Pancreas (tissue), 10 donors: ENCODE measurements at regions not wholly inside any gene's neighbourhood (a gene's known extent, or its start where the extent isn't known, plus 50 kb on each side); places are given as distances from the start of the nearest gene placed in this dataset.

Experiments
- ATAC-seq, 4 donors: fragments of 200-7000 bp; cut with Tn5 transposase; one replicate each; pipeline versions ENCODE4 v1.8.0 to v1.9.1; 2020; ENCODE audit warnings: mild to moderate bottlenecking in 4 of 4, moderate library complexity in 4 of 4
- DNase-seq, 6 donors: peaks; one replicate each; pipeline ENCODE4 v3.0.0-alpha.2; 2020
- FAIRE-seq: peaks from 2 replicates; lab custom pipeline; 2012; peaks lifted over from hg19 to GRCh38; lab: Jason Lieb, UNC
- H3K27ac ChIP-seq, 4 donors: fragments of 200-600 bp; sonication (generic); 1 replicate in 3 of 4; 2 replicates in 1 of 4; pipeline versions ENCODE4 v1.5.0 to v1.8.0; 2020
- H3K27me3 ChIP-seq, 4 donors: fragments of 200-600 bp; one replicate each; pipeline ENCODE4 v1.8.0; 2021
- H3K36me3 ChIP-seq, 3 donors: fragments of 200-600 bp; sonication (generic) in 1 of 3; one replicate each; pipeline versions ENCODE4 v1.5.0 to v1.8.0; 2020 to 2021
- H3K4me1 ChIP-seq, 3 donors: fragments of 200-600 bp; one replicate each; pipeline ENCODE4 v1.8.0; 2021
- H3K4me3 ChIP-seq, 4 donors: fragments of 200-600 bp; sonication (generic) in 2 of 4; one replicate each; pipeline versions ENCODE4 v1.5.0 to v1.8.0; 2020 to 2021
- H3K9me3 ChIP-seq, 4 donors: fragments of 200-600 bp; one replicate each; pipeline ENCODE4 v1.8.0; 2021
- WGBS, 2 donors: extraction: QIAGEN DNeasy Blood & Tissue Kit; methylation state at CpG; one replicate each; pipeline ENCODE4 v1.1.7; 2013; 5-methylcytosine and 5-hydroxymethylcytosine counted together
- intact Hi-C, 3 donors: fragments of 100-400 bp; cut with DNase I; formaldehyde crosslinking; loops; one replicate each; pipeline versions ENCODE4 v1.11.1 to v1.14.2; 2022
- TF ChIP-seq, protein P1 (sequence below), 4 donors: fragments of 200-600 bp; sonication (generic) in 3 of 4; IDR thresholded peaks; one replicate each; pipeline versions ENCODE4 v1.5.0 to v1.8.0; 2021; ENCODE audit warnings: antibody characterized with exemption in 4 of 4
- donor health status: healthy with polysubstance abuse.
- donor health status: DM: no; HTN: no; CAD: no; lungs with moderate emphysema.
- donor health status: DM: no; HTN: no; CAD: no.
- donor health status: control.
- donor health status: control.
- donor health status: Bipolar disorder and iron deficiency.
- donor health status: DM: yes; HTN: yes; CAD: no.
- donor health status: DM: no; HTN: no; CAD: no.
- donor health status: DM: no; HTN: no; CAD: no.
- donor health status: DM: yes; HTN: yes; CAD: no.

DNA sequence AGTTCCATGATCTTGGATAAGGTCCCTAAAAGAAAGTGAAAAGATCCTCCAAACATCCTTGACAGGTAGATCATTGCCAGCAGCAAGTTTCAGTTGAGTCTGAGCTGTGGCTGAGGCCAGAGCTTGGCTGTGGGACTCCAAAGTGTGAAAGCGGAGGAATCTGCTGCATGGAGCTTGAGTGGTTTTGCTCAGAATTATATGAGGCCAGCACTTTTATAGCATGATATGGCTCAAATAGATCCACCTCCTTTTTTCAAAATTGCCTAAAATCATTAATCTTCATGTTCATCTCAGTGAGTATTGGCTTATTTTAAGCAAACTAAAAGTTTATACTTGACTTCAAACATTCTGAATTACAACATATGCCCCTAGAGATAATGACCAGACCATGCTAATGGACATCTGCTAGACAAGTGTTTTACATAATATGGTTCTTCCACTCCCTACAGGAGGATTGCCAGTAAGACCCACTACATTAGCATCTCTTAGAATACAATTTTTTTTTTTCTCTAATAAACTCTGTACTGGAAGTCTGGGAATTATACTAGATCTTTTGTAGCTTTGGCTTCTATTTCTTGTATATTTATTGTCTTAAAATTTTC lies 368.1 kb downstream of the ZPLD1 start:
- H3K27me3 ChIP-seq: no peaks in the 10 kb centered on the region
- FAIRE-seq: no peak
- no peak overlapping the region for H3K27ac ChIP-seq
- H3K36me3 ChIP-seq: no peaks in the 10 kb centered on the region
- ATAC-seq: no peak
- TF ChIP-seq, protein P1, sequence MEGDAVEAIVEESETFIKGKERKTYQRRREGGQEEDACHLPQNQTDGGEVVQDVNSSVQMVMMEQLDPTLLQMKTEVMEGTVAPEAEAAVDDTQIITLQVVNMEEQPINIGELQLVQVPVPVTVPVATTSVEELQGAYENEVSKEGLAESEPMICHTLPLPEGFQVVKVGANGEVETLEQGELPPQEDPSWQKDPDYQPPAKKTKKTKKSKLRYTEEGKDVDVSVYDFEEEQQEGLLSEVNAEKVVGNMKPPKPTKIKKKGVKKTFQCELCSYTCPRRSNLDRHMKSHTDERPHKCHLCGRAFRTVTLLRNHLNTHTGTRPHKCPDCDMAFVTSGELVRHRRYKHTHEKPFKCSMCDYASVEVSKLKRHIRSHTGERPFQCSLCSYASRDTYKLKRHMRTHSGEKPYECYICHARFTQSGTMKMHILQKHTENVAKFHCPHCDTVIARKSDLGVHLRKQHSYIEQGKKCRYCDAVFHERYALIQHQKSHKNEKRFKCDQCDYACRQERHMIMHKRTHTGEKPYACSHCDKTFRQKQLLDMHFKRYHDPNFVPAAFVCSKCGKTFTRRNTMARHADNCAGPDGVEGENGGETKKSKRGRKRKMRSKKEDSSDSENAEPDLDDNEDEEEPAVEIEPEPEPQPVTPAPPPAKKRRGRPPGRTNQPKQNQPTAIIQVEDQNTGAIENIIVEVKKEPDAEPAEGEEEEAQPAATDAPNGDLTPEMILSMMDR (IDR thresholded peaks at IDR 0.05): no peak
- no peaks in the 10 kb centered on the region for H3K4me1 ChIP-seq
- WGBS, 2 donors: 96 to 97% methylated on average over 1 of the region's 1 CpG
- no peak overlapping the region for H3K4me3 ChIP-seq
- no peak for DNase-seq
- no peaks in the 10 kb centered on the region for H3K9me3 ChIP-seq
- intact Hi-C loops: no loop called here

DNA sequence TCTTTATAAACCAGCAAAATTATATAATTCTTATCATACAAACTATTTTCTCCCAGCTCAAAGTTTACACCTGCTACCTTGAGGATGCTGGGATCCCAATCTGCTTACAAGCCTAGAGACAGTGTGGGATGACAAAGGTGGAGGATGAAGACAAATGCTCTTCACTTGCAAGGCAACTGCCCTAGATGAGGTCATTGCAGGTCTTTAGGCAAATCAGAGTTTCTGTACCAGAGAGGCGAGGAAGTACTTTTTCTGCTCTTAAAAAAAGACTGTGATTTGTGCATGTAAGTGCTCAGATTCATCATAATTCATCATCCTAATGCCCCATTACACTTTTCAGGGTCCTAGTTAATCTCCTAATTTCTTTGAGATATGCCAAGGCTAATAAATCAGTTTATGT lies 376.1 kb downstream of the ZPLD1 start:
- TF ChIP-seq, protein P1 (IDR thresholded peaks at IDR 0.05): no peak

DNA sequence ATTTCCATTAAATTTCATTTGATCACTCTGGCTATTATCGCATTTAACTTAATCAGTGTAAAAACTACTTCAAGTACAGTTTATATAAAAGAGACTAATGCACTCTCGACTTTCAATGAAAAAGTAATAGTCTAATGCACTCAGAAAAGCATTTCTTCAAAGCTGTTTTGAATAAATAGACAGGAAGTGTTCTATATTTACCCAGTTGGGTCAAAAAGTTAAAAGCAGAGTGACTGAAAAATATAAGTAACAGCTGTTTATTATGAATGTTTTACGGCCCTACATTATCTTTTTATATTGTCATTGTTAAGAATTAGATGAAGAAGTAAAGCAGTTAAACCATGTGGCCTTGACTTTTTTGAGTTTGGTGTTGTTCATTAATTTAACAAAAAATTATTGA lies 391.8 kb downstream of the ZPLD1 start:
- no peaks in the 10 kb centered on the region for H3K9me3 ChIP-seq
- 58 to 66% methylated on average over 3 of the region's 3 CpGs for WGBS, 2 donors
- H3K36me3 ChIP-seq: no peaks in the 10 kb centered on the region
- FAIRE-seq (no peak), DNase-seq (no peak), ATAC-seq (no peak)
- H3K4me1 ChIP-seq: no peaks in the 10 kb centered on the region
- H3K27me3 ChIP-seq: no peaks in the 10 kb centered on the region
- TF ChIP-seq, protein P1 (IDR thresholded peaks at IDR 0.05): no peak
- no peak overlapping the region for H3K27ac ChIP-seq
- intact Hi-C loops: no loop called here
- H3K4me3 ChIP-seq: no peak overlapping the region

More for the DNA sequence above, 376.1 kb downstream of the ZPLD1 start:
- DNase-seq: no peak
- Histone ChIP-seq H3K4me1 (no peaks in the 10 kb centered on the region), H3K27me3 (no peaks in the 10 kb centered on the region), H3K36me3 (no peaks in the 10 kb centered on the region), H3K27ac (no peak overlapping the region), H3K4me3 (no peak overlapping the region), H3K9me3 (no peaks in the 10 kb centered on the region)
- WGBS, 2 donors: 62 to 84% methylated on average over 1 of the region's 1 CpG
- no peak for ATAC-seq
- intact Hi-C loops: no loop called here
- no peak for FAIRE-seq

DNA sequence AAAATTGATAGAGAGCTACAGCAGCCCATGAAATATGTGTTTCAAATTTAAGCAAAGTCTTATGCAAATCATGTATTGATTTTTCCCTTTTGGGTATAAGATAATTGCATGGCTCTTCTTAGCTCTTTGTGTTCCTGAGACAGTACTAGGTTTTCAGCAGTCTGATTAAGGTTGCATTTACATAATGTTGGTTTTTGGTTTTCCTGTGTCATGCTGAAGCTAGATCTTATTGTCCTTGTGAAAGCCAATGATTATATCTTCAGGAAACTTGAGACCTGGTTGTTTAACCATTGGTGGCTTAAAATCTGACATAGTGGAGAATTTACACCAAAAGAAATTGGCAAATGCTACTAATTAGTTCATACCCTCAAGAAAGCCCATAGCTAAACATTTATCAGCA lies 392.6 kb downstream of the ZPLD1 start:
- Histone ChIP-seq H3K9me3 (no peaks in the 10 kb centered on the region), H3K4me1 (no peaks in the 10 kb centered on the region), H3K36me3 (no peaks in the 10 kb centered on the region), H3K4me3 (no peak overlapping the region), H3K27ac (no peak overlapping the region), H3K27me3 (no peaks in the 10 kb centered on the region)
- no peak for ATAC-seq
- no peak for DNase-seq
- no peak for FAIRE-seq
- intact Hi-C loops: no loop called here
- TF ChIP-seq, protein P1 (IDR thresholded peaks at IDR 0.05): no peak

DNA sequence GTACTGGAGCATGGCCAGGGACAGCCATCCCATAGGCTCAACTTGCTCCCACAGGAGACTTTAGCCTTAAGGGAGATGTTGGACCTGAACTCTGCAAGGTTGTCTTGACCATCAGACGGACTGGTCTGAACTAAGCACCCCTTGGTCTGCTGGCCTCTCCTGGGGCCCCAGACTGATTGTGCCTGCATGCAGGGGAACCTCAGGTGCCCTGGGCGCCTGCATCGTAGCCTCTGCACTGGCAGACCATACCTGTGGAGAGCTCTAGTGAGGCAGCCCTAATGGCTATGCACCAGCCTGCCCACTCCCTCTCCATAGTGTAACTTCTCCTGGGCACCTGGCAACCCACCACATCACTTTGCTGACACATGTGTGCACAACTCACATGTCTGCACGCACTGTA lies 395.6 kb downstream of the ZPLD1 start:
- FAIRE-seq (no peak), DNase-seq (peak in 1 of 6 donors; percentile 50), ATAC-seq (no peak)
- no peak overlapping the region for H3K4me3 ChIP-seq
- H3K9me3 ChIP-seq: no peaks in the 10 kb centered on the region
- H3K4me1 ChIP-seq: no peaks in the 10 kb centered on the region
- no peak overlapping the region for H3K27ac ChIP-seq
- intact Hi-C loops: no loop called here
- TF ChIP-seq, protein P1 (IDR thresholded peaks at IDR 0.05): no peak
- no peaks in the 10 kb centered on the region for H3K27me3 ChIP-seq
- H3K36me3 ChIP-seq: no peaks in the 10 kb centered on the region
- 68 to 75% methylated on average over 4 of the region's 4 CpGs for WGBS, 2 donors
